ENCODE measurements at regions not wholly inside any gene's neighbourhood (a gene's known extent, or its start where the extent isn't known, plus 50 kb on each side); places are given as distances from the start of the nearest gene placed in this dataset.

GRCh38 chr2:220892018-220892634 is 680.0 kb downstream of the EPHA4 start:
- no peak for DNase-seq (ENCODE audit: low read depth, low spot score)

DNA sequence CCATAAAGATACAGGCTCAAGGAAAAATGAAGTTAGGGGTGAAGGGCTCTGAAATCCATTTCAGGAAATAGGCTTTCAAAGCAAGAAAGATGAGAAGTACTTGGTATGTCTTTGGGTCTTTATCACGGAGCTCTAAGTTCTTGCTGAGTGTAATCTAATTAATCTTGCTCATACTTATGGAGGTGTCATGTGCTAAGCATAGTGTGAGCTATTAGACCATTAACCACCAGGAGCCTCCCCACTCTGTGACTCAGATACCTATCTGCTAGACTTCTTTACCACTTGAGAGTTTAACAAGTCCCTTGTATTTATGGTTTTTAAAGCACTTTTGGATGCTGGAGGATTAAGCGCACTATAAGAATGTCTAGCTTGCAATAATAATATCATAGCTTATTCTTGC is 678.7 kb downstream of the EPHA4 start:
- DNase-seq (ENCODE audit: low read depth, low spot score): no peak

GRCh38 chr2:220894069-220894468 is 678.0 kb downstream of the EPHA4 start:
- DNase-seq (ENCODE audit: low read depth, low spot score): no peak

GRCh38 chr2:220899492-220899891 is 672.6 kb downstream of the EPHA4 start:
- DNase-seq (ENCODE audit: low read depth, low spot score): no peak

DNA sequence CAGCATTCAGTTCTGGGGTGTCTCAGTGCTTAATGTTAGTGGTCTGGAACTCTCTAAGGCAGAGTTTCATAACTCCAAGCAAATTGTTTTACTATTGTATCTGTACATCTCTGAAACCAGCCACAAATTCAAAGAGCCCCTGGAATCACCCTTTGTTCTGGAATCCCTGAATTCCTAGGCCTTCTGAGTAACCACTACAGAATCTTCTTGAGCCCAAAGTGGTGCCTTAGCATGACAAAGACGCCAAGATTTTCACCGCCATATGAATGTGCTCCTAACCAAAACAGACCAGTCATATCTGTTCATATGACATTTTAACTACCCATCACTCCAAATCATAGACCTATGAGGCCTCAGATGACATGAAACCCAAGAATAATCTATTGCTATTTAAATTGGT is 668.1 kb downstream of the EPHA4 start:
- DNase-seq (ENCODE audit: low read depth, low spot score): no peak

- no peak for DNase-seq (ENCODE audit: low read depth, low spot score)
Observed at GRCh38 chr2:220913384-220913783, 658.7 kb downstream of the EPHA4 start.

DNA sequence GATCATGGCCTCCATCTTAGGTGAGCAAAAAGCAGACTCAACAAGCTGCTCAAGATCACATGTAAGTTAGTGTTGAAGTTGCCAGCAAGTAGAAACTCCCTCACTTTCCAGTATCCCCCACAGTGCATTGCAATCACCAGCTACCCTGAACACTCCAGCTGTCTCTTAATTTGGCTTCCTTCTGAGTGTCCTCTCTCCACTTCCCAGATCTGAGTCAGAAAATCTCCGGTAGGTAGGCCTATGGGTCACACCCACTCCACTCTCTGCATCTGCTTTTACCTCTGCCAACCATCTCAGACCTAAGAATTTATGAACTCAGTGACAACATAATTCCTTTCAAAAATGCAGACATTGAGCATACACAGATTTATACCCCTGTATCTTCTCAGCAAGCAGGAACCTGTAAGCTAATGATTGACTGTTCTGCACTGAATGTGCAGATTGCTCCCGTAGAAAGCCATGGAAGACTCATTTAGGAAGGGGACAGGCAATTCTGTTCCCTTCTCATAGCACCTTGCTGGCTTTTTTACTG is 656.9 kb downstream of the EPHA4 start:
- no peak for DNase-seq (ENCODE audit: low read depth, low spot score)

GRCh38 chr2:220916931-220917330 is 655.2 kb downstream of the EPHA4 start:
- DNase-seq (ENCODE audit: low read depth, low spot score): no peak

- DNase-seq (ENCODE audit: low read depth, low spot score): no peak
Observed at GRCh38 chr2:220930271-220931076, 641.6 kb downstream of the EPHA4 start.

DNA sequence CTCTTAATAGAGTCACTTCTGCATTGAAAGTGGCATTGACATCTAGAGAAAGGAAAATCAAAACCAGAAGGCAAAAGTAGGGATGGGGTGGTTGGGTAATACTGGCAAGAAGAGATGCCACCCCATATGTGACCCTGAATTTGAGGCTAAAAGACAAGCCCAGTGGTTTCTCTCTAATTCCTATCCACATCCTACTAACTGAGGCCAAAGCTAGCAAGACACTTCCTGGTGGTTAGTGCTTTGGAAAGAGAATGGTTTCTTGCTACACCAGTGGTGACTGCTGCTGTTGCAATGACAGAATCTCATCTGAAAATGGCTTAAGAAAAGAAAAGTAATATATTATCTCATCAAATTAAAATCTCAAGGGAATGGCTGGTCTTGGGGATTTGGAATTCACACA is 640.6 kb downstream of the EPHA4 start:
- DNase-seq (ENCODE audit: low read depth, low spot score): no peak

DNA sequence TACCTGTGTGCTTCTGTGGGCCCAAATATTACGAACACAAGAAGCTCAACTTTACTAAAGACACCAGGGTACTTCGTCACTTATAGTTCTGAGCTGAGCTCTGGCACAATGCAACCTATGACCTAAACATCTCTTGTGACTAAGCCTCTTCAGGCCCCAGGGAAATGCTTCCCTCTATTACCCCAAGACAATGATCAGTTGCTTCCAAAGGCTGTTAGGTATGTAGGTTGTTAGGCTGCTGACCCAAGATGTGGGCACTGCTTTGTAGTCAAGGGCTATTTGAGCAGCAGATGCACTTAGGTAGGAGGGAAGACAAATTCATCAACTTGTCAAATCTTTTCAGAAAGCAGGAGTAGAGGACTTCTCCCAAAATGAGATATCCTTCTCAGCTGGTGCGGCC is 640.1 kb downstream of the EPHA4 start:
- no peak for DNase-seq (ENCODE audit: low read depth, low spot score)

GRCh38 chr2:220935789-220936321 is 636.2 kb downstream of the EPHA4 start:
- DNase-seq (ENCODE audit: low read depth, low spot score): no peak

GRCh38 chr2:220936641-220937197 is 635.4 kb downstream of the EPHA4 start:
- no peak for DNase-seq (ENCODE audit: low read depth, low spot score)

GRCh38 chr2:220937245-220937644 is 634.9 kb downstream of the EPHA4 start:
- DNase-seq (ENCODE audit: low read depth, low spot score): no peak

GRCh38 chr2:220940646-220941045 is 631.5 kb downstream of the EPHA4 start:
- DNase-seq (ENCODE audit: low read depth, low spot score): no peak

DNA sequence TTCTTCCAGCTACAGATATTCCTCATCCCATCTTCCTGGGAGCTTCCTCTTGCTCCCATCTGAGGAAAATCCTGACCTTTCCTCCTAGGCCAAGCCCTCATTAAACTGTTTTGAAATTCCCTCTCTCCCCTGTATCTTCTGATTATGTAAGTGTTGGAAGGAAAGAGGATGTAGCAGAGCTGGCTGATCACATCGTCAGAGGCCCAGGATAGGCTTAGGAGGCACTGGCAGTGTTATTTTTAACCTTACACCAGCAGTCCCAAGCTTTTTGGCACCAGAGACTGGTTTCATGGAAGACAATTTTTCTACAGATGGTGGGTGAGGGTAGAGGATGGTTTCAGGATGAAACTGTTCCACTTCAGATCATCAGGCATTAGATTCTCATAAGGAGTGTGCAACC is 630.4 kb downstream of the EPHA4 start:
- no peak for DNase-seq (ENCODE audit: low read depth, low spot score)

DNA sequence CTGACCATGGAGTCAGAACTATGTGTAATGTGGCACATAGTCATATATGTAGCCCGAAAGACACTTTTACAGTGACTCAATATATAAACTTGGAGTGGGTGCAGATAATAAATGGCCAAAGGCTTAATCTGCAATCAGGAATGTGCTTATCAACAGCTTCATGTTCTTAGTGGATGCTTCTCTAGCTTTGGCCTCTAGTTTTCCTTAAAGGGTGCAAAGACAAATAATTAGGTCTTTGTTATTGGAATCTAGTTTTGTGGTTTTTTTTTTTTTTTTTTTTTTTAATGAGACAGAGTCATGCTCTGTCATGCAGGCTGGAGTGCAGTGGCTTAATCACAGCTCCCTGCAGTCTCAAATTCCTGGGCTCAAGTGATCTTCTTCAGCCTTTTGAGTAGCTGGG is 625.6 kb downstream of the EPHA4 start:
- no peak for DNase-seq (ENCODE audit: low read depth, low spot score)

DNA sequence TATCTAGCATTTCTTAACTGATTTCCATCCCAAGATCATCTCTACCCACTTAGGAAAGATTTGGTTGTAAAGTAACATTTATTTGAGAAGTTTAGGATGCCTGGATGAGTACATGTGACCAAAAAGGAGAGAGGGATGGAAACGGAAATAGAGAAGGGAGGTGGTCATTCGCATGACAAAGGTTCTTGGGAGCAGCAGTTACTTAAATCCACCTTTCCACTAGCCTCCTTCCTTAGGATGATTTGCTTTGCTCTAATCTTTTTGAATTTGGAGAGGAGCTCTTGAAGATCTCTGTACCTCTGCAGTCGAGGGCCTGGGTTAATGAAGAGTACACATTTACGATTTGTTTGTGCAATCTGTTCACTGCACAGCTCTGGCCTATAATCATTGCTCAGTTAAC is 623.5 kb downstream of the EPHA4 start:
- no peak for DNase-seq (ENCODE audit: low read depth, low spot score)

GRCh38 chr2:220949466-220949865 is 622.6 kb downstream of the EPHA4 start:
- DNase-seq (ENCODE audit: low read depth, low spot score): no peak

- DNase-seq (ENCODE audit: low read depth, low spot score): no peak
Observed at GRCh38 chr2:220955776-220956175, 616.3 kb downstream of the EPHA4 start.

DNA sequence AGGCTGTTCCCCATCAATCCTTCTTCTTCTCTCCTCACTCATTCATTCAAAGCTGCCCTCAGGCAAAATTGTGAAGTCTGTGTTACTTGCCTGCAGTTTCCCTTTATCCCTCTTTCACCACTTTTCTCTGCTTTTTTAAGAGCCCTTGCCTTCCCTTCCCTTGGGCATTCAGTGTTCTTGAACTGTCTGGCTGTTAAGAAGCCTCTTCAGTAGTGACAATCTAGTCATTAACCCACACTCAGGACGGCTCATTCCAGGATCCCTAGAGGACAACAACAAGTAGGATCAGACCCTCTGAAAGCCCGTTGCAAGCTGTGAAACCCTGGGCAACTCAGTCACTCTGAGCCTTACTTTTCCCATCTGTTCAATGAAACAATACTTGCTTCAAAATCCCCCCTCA is 615.7 kb downstream of the EPHA4 start:
- no peak for DNase-seq (ENCODE audit: low read depth, low spot score)

DNA sequence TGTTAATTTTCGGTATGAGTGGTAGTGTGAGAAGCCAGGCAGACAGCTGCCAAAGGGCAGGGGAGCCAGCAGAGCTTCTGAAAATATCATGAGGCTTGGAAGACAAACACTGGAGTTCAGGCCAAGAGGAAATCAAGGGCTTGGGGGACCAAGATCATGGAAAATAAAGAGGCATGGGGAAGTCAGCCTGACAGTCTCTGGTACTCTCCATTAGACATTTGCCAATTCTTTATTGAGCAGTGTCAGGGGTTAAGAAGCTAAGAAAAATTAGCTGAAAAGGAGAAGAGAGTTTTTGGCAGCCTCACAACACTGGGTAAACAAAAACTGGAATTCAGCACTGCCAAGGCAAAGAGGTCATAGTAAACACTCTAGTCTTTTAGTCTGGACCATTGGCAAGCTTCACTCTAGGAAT is 612.7 kb downstream of the EPHA4 start:
- DNase-seq (ENCODE audit: low read depth, low spot score): no peak

All from brain pericyte (primary cell).